ENCODE measurements at regions not wholly inside any gene's neighbourhood (a gene's known extent, or its start where the extent isn't known, plus 50 kb on each side); places are given as distances from the start of the nearest gene placed in this dataset.

GRCh38 chr10:32199714-32200394, 143.6 kb upstream of the KIF5B start:
- TF ChIP-seq EZH2 (IDR thresholded peaks at IDR 0.05; ENCODE audit: borderline replicate concordance, low read length) (no peak), CTCF (IDR thresholded peaks at IDR 0.05; ENCODE audit: low read length) (no peak)
- Histone ChIP-seq H3K4me2 (ENCODE audit: low read length) (no peak overlapping the region), H3K4me3 (ENCODE audit: low read depth, low read length, poor library complexity, severe bottlenecking) (no peak overlapping the region), H3F3A (ENCODE audit: insufficient read depth, low read length) (no peaks in the 10 kb centered on the region), H3K9ac (ENCODE audit: low read length) (no peak overlapping the region), H3K36me3 (ENCODE audit: insufficient read depth, low read length) (no peaks in the 10 kb centered on the region), H3K27me3 (ENCODE audit: insufficient read depth, low read length) (no peaks in the 10 kb centered on the region), H3K27ac (ENCODE audit: low read depth, low read length, poor library complexity, severe bottlenecking) (no peak overlapping the region), H4K20me1 (ENCODE audit: insufficient read depth, low read length) (no peaks in the 10 kb centered on the region), H3K9me3 (ENCODE audit: low read length) (no peaks in the 10 kb centered on the region), H3K4me1 (ENCODE audit: insufficient read depth, low read length, severe bottlenecking) (peaks cover 7% of the 10 kb centered on the region), H3K9me2 (ENCODE audit: low read depth, low read length) (no peaks in the 10 kb centered on the region), H2AFZ (ENCODE audit: low read length) (no peak overlapping the region), H3K79me2 (ENCODE audit: insufficient read depth, low read length) (no peaks in the 10 kb centered on the region)

GRCh38 chr10:32197423-32197822, 141.2 kb upstream of the KIF5B start:
- no peaks in the 10 kb centered on the region for H3K9me2 ChIP-seq (ENCODE audit: low read depth, low read length)
- no peak overlapping the region for H3K27ac ChIP-seq (ENCODE audit: low read depth, low read length, poor library complexity, severe bottlenecking)
- H3K79me2 ChIP-seq (ENCODE audit: insufficient read depth, low read length) = no peaks in the 10 kb centered on the region
- TF ChIP-seq EZH2 (IDR thresholded peaks at IDR 0.05; ENCODE audit: borderline replicate concordance, low read length) (no peak), CTCF (IDR thresholded peaks at IDR 0.05; ENCODE audit: low read length) (no peak)
- no peak overlapping the region for H3K9ac ChIP-seq (ENCODE audit: low read length)
- no peak overlapping the region for H3K4me2 ChIP-seq (ENCODE audit: low read length)
- H3F3A ChIP-seq (ENCODE audit: insufficient read depth, low read length) = no peaks in the 10 kb centered on the region
- H3K9me3 ChIP-seq (ENCODE audit: low read length) = no peaks in the 10 kb centered on the region; the same call in 1 of the 2 replicates
- H3K27me3 ChIP-seq (ENCODE audit: insufficient read depth, low read length) = no peaks in the 10 kb centered on the region
- no peaks in the 10 kb centered on the region for H4K20me1 ChIP-seq (ENCODE audit: insufficient read depth, low read length)
- no peak overlapping the region for H3K4me3 ChIP-seq (ENCODE audit: low read depth, low read length, poor library complexity, severe bottlenecking)
- H3K36me3 ChIP-seq (ENCODE audit: insufficient read depth, low read length) = no peaks in the 10 kb centered on the region
- H3K4me1 ChIP-seq (ENCODE audit: insufficient read depth, low read length, severe bottlenecking) = peaks cover 7% of the 10 kb centered on the region
- no peak overlapping the region for H2AFZ ChIP-seq (ENCODE audit: low read length)

GRCh38 chr10:32190890-32191491, 134.8 kb upstream of the KIF5B start:
- H3K27ac ChIP-seq (ENCODE audit: low read depth, low read length, poor library complexity, severe bottlenecking) = no peak overlapping the region
- no peak overlapping the region for H3K4me3 ChIP-seq (ENCODE audit: low read depth, low read length, poor library complexity, severe bottlenecking)
- H3K4me2 ChIP-seq (ENCODE audit: low read length) = no peak overlapping the region
- no peaks in the 10 kb centered on the region for H4K20me1 ChIP-seq (ENCODE audit: insufficient read depth, low read length)
- no peaks in the 10 kb centered on the region for H3K27me3 ChIP-seq (ENCODE audit: insufficient read depth, low read length)
- TF ChIP-seq EZH2 (IDR thresholded peaks at IDR 0.05; ENCODE audit: borderline replicate concordance, low read length) (no peak), CTCF (IDR thresholded peaks at IDR 0.05; ENCODE audit: low read length) (peak; percentile 73)
- H2AFZ ChIP-seq (ENCODE audit: low read length) = no peak overlapping the region
- no peaks in the 10 kb centered on the region for H3K36me3 ChIP-seq (ENCODE audit: insufficient read depth, low read length)
- no peaks in the 10 kb centered on the region for H3K9me2 ChIP-seq (ENCODE audit: low read depth, low read length)
- H3K79me2 ChIP-seq (ENCODE audit: insufficient read depth, low read length) = no peaks in the 10 kb centered on the region
- no peak overlapping the region for H3K9ac ChIP-seq (ENCODE audit: low read length)
- H3K4me1 ChIP-seq (ENCODE audit: insufficient read depth, low read length, severe bottlenecking) = peaks cover 9% of the 10 kb centered on the region
- H3F3A ChIP-seq (ENCODE audit: insufficient read depth, low read length) = no peaks in the 10 kb centered on the region
- H3K9me3 ChIP-seq (ENCODE audit: low read length) = no peaks in the 10 kb centered on the region; the same call in 1 of the 2 replicates

All from OCI-LY1 (cell line).